K562 (cell line): ENCODE measurements at regions not wholly inside any gene's neighbourhood (a gene's known extent, or its start where the extent isn't known, plus 50 kb on each side); places are given as distances from the start of the nearest gene placed in this dataset.
"Not testable (repeated sequence)": the region's sequence is repeated elsewhere in the genome, so short reads cannot be mapped to it uniquely, and the experiment has no call there.

Experiments used
- CREB1 ChIP-seq, 2 experiments: sonication (generic) in 1 of 2; formaldehyde crosslinking in 1 of 2; IDR thresholded peaks; 2 replicates each; pipeline versions ENCODE4 v1.6.1 to v1.8.0; 2012 to 2022; ENCODE audit warnings: inconsistent platforms in 1 of 2, mild to moderate bottlenecking in 1 of 2, missing genetic modification reagents in 1 of 2, moderate library complexity in 1 of 2
- CTCF ChIP-seq, 3 experiments: IDR thresholded peaks in 2 of 3; conservative IDR thresholded peaks in 1 of 3; 2 replicates each; pipeline ENCODE4 v1.5.1; 2011 to 2012; ENCODE audit warnings: low read length in 3 of 3, mild to moderate bottlenecking in 3 of 3, control low read depth in 2 of 3, improper control_type of control experiment in 1 of 3, inconsistent platforms in 1 of 3, low read depth in 1 of 3, mixed read lengths in 1 of 3, moderate library complexity in 1 of 3; ENCODE audit not compliant: insufficient read depth in 2 of 3
- DIDO1 ChIP-seq: fragments of 450-650 bp; IDR thresholded peaks from 2 replicates; pipeline ENCODE4 v1.6.1; 2016; ENCODE audit warnings: low read depth, missing biosample characterization, missing genetic modification characterization
- EP300 ChIP-seq: IDR thresholded peaks from 2 replicates; pipeline ENCODE4 v1.6.1; 2012; ENCODE audit warnings: low read length, improper control_type of control experiment
- FOXM1 ChIP-seq, 2 experiments: fragments of 450-650 bp in 1 of 2; sonication (generic) in 1 of 2; formaldehyde crosslinking in 1 of 2; IDR thresholded peaks; 2 replicates each; pipeline versions ENCODE4 v1.6.1 to v1.9.0; 2017 to 2022; ENCODE audit warnings: low read depth in 2 of 2, mild to moderate bottlenecking in 2 of 2, missing genetic modification reagents in 1 of 2, moderate library complexity in 1 of 2
- NFE2 ChIP-seq: IDR thresholded peaks from 2 replicates; pipeline ENCODE4 v1.6.1; 2014; ENCODE audit warnings: antibody characterized with exemption, low read depth
- PHF8 ChIP-seq: fragments of 200-600 bp; sonication (generic); IDR thresholded peaks from 2 replicates; pipeline ENCODE4 v1.6.1; 2012; ENCODE audit warnings: mixed run types, mild to moderate bottlenecking, inconsistent platforms, low read length, moderate library complexity, borderline replicate concordance
- PML ChIP-seq: IDR thresholded peaks from 2 replicates; pipeline ENCODE4 v1.6.1; 2012; ENCODE audit warnings: low read length, inconsistent platforms
- PTBP1 ChIP-seq: fragments of 200-400 bp; formaldehyde crosslinking; IDR thresholded peaks from 2 replicates; pipeline ENCODE4 v1.6.1; 2017; ENCODE audit warnings: low read depth, low read length
- TCF7 ChIP-seq: sonication (generic); IDR thresholded peaks from 2 replicates; pipeline ENCODE4 v1.6.1; 2016; ENCODE audit warnings: antibody characterized with exemption, borderline replicate concordance
- ZNF143 ChIP-seq: sonication (generic); formaldehyde crosslinking; IDR thresholded peaks from 2 replicates; pipeline ENCODE4 v1.9.0; 2022; ENCODE audit warnings: mild to moderate bottlenecking, missing genetic modification reagents

GRCh38 chr10:38450372-38451057 is 356.4 kb downstream of the ZNF37A start:
- not testable (repeated sequence) for TF ChIP-seq CTCF (IDR thresholded peaks at IDR 0.05 in 2 of 3, conservative IDR thresholded peaks at IDR 0.05 in 1 of 3; ENCODE audit: insufficient read depth in 2 of 3, low read depth in 1 of 3, low read length in 3 of 3); FOXM1 (IDR thresholded peaks at IDR 0.05; ENCODE audit: low read depth); FOXM1 (CRISPR knock-in tag; IDR thresholded peaks at IDR 0.05; ENCODE audit: low read depth); CREB1 (IDR thresholded peaks at IDR 0.05); CREB1 (CRISPR knock-in tag; IDR thresholded peaks at IDR 0.05); ZNF143 (CRISPR knock-in tag); TCF7; EP300; PTBP1; NFE2; PML; DIDO1 (tag); PHF8
